Endothelial cell of umbilical vein (primary cell): ENCODE measurements at regions not wholly inside any gene's neighbourhood (a gene's known extent, or its start where the extent isn't known, plus 50 kb on each side); places are given as distances from the start of the nearest gene placed in this dataset.

Experiments used
- BruUV-seq: library from RNA; stranded (reverse); fragments of 400-500 nt; replicated peaks from 2 replicates; lab custom pipeline; 2021; lab: Mats Ljungman, UMichigan
- CTCF ChIA-PET: fragments of 300-600, 350-600 bp; sonication (Branson Sonifier 250); formaldehyde crosslinking; loops from one replicate; lab custom pipeline; 2021; ENCODE audit warnings: antibody characterized with exemption, inconsistent platforms; lab: Charles Lee
- POLR2A ChIA-PET: fragments of 300-600, 350-600 bp; sonication (Branson Sonifier 250); formaldehyde crosslinking; loops from one replicate; lab custom pipeline; 2021; ENCODE audit warnings: antibody characterized with exemption, inconsistent platforms; lab: Charles Lee
- DNase-seq: peaks from one replicate; pipeline ENCODE4 v3.0.0-alpha.2; 2011; ENCODE audit warnings: low read depth, low spot score
- FAIRE-seq: peaks from 2 replicates; lab custom pipeline; 2011; peaks lifted over from hg19 to GRCh38; lab: Jason Lieb, UNC
- H2AFZ ChIP-seq: 2 replicates; pipeline ENCODE4 v1.6.0; 2012; ENCODE audit warnings: low read depth, low read length, control low read depth, inconsistent platforms
- H3K27ac ChIP-seq: 2 replicates; pipeline ENCODE4 v1.5.1; 2011; ENCODE audit warnings: low read depth, mild to moderate bottlenecking, control low read depth, low read length, moderate library complexity; ENCODE audit not compliant: insufficient read depth
- H3K27me3 ChIP-seq, 2 experiments: 2 replicates each; pipeline versions ENCODE4 v1.6.0 to v1.6.1; 2011; ENCODE audit warnings: low read length in 2 of 2, mixed read lengths in 1 of 2; ENCODE audit not compliant: control insufficient read depth in 2 of 2, insufficient read depth in 2 of 2
- H3K36me3 ChIP-seq, 2 experiments: 2 replicates in 1 of 2; 3 replicates in 1 of 2; pipeline ENCODE4 v1.5.1; 2011; ENCODE audit warnings: low read length in 2 of 2, mild to moderate bottlenecking in 1 of 2, moderate library complexity in 1 of 2; ENCODE audit not compliant: control insufficient read depth in 2 of 2, insufficient read depth in 2 of 2; ENCODE audit errors: extremely low read depth in 1 of 2
- H3K4me1 ChIP-seq: 3 replicates; pipeline ENCODE4 v1.5.1; 2011; ENCODE audit warnings: mild to moderate bottlenecking, low read length; ENCODE audit not compliant: control insufficient read depth, insufficient read depth; ENCODE audit errors: extremely low read depth
- H3K4me2 ChIP-seq: 2 replicates; pipeline ENCODE4 v1.6.1; 2011; ENCODE audit warnings: low read length, control low read depth, mixed read lengths; ENCODE audit not compliant: insufficient read depth
- H3K4me3 ChIP-seq, 3 experiments: fragments of 200-600 bp in 1 of 3; sonication (generic), shearing (Covaris generic) in 1 of 3; replicated peaks in 1 of 3; 2 replicates each; pipeline ENCODE4 v1.5.1; 2011 to 2016; ENCODE audit warnings: control low read depth in 3 of 3, low read length in 3 of 3, mild to moderate bottlenecking in 2 of 3, inconsistent platforms in 1 of 3, low read depth in 1 of 3, moderate library complexity in 1 of 3; ENCODE audit not compliant: insufficient read depth in 1 of 3
- H3K79me2 ChIP-seq: 2 replicates; pipeline ENCODE4 v1.6.0; 2012; ENCODE audit warnings: low read length, inconsistent platforms; ENCODE audit not compliant: control insufficient read depth, insufficient read depth
- H3K9ac ChIP-seq: replicated peaks from 2 replicates; pipeline ENCODE3; 2011; ENCODE audit warnings: low read length, control low read depth; ENCODE audit not compliant: insufficient read depth; ENCODE audit errors: extremely low read depth
- H3K9me1 ChIP-seq: replicated peaks from 3 replicates; pipeline ENCODE4 v1.6.0; 2011; ENCODE audit warnings: mild to moderate bottlenecking, low read length; ENCODE audit not compliant: control insufficient read depth, insufficient read depth; ENCODE audit errors: extremely low read depth
- H3K9me3 ChIP-seq: replicated peaks from 2 replicates; pipeline ENCODE4 v1.5.1; 2012; ENCODE audit warnings: low read length, inconsistent platforms; ENCODE audit not compliant: control insufficient read depth, insufficient read depth
- H4K20me1 ChIP-seq: replicated peaks from 2 replicates; pipeline ENCODE3; 2011; ENCODE audit warnings: mild to moderate bottlenecking, low read length; ENCODE audit not compliant: control insufficient read depth, insufficient read depth; ENCODE audit errors: extremely low read depth
- CTCF ChIP-seq, 2 donors: IDR thresholded peaks; 1 replicate in 1 of 2; 2 replicates in 1 of 2; pipeline ENCODE4 v1.5.1; 2011; ENCODE audit warnings: low read length in 2 of 2, mild to moderate bottlenecking in 2 of 2, moderate library complexity in 2 of 2, control low read depth in 1 of 2, inconsistent platforms in 1 of 2, low read depth in 1 of 2; ENCODE audit not compliant: insufficient read depth in 1 of 2; ENCODE audit errors: extremely low read depth in 1 of 2
- EZH2 ChIP-seq: IDR thresholded peaks from 2 replicates; pipeline ENCODE4 v1.6.1; 2012; ENCODE audit warnings: borderline replicate concordance, low read depth, mild to moderate bottlenecking, moderate library complexity, low read length, inconsistent platforms; ENCODE audit not compliant: severe bottlenecking
- FOS ChIP-seq: IDR thresholded peaks from 2 replicates; pipeline ENCODE4 v1.6.1; 2011; ENCODE audit warnings: mild to moderate bottlenecking, low read length, moderate library complexity, borderline replicate concordance; ENCODE audit not compliant: insufficient read depth
- GATA2 ChIP-seq: IDR thresholded peaks from 2 replicates; pipeline ENCODE4 v1.7.0; 2011; ENCODE audit warnings: low read depth, mild to moderate bottlenecking, moderate library complexity, mixed read lengths, low read length; ENCODE audit not compliant: insufficient read length, insufficient read depth
- JUN ChIP-seq: IDR thresholded peaks from 2 replicates; pipeline ENCODE4 v1.6.1; 2011; ENCODE audit warnings: borderline replicate concordance, low read depth; ENCODE audit not compliant: insufficient read length, insufficient read depth
- MAX ChIP-seq: IDR thresholded peaks from 2 replicates; pipeline ENCODE4 v1.6.1; 2011; ENCODE audit not compliant: insufficient read depth, insufficient read length
- MYC ChIP-seq: IDR thresholded peaks from one replicate; pipeline ENCODE4 v1.6.1; 2011; ENCODE audit warnings: mild to moderate bottlenecking, low read depth, low read length
- POLR2A ChIP-seq: IDR thresholded peaks from 2 replicates; pipeline ENCODE4 v1.6.1; 2012; ENCODE audit warnings: low read depth, mild to moderate bottlenecking, control low read depth, low read length
- POLR2AphosphoS5 ChIP-seq: IDR thresholded peaks from 2 replicates; pipeline ENCODE4 v1.6.1; 2012; ENCODE audit warnings: low read depth, mild to moderate bottlenecking, control low read depth, low read length, moderate library complexity; ENCODE audit not compliant: insufficient read depth
- dilution Hi-C: fragments of 300-500 bp; cut with MboI; formaldehyde crosslinking; loops from one replicate; pipeline ENCODE4 v1.15.0; 2019; ENCODE audit warnings: low sequenced_read_pairs; ENCODE audit not compliant: extremely low pct_ligation_motif_present
- intact Hi-C: fragments of 100-400 bp; cut with micrococcal nuclease; formaldehyde crosslinking; loops from one replicate; pipeline ENCODE4 v1.10.0; 2022

GRCh38 chr4:135777361-135777760 lies 1575.8 kb upstream of the PABPC4L start:
- no peak overlapping the region for H3K9ac ChIP-seq
- TF ChIP-seq FOS (no peak), GATA2 (no peak), EZH2 (no peak), MAX (no peak), CTCF (IDR thresholded peaks at IDR 0.05; ENCODE audit: extremely low read depth in 1 of 2, insufficient read depth in 1 of 2, low read depth in 1 of 2, low read length in 2 of 2) (no peak), JUN (no peak), POLR2AphosphoS5 (no peak), MYC (no peak), POLR2A (no peak)
- no peak overlapping the region for H3K27ac ChIP-seq
- H3K4me2 ChIP-seq: no peak overlapping the region
- dilution Hi-C loops (no loop called here), intact Hi-C loops (no loop called here)
- ChIA-PET POLR2A (no interaction called here), CTCF (no interaction called here)
- no peaks in the 10 kb centered on the region for H3K79me2 ChIP-seq
- no peaks in the 10 kb centered on the region for H4K20me1 ChIP-seq
- no peak overlapping the region for H3K4me3 ChIP-seq
- no peaks in the 10 kb centered on the region for H3K9me3 ChIP-seq
- no peaks in the 10 kb centered on the region for H3K9me1 ChIP-seq
- BruUV-seq: no TSS peak
- H3K27me3 ChIP-seq: no peaks in the 10 kb centered on the region
- no peak for FAIRE-seq
- no peaks in the 10 kb centered on the region for H3K4me1 ChIP-seq
- DNase-seq: no peak
- no peaks in the 10 kb centered on the region for H3K36me3 ChIP-seq
- H2AFZ ChIP-seq: no peak overlapping the region
